ENCODE measurements at regions not wholly inside any gene's neighbourhood (a gene's known extent, or its start where the extent isn't known, plus 50 kb on each side); places are given as distances from the start of the nearest gene placed in this dataset.

GRCh38 chr2:45168711-45169338 lies 159.6 kb upstream of the SIX2 start:
- TF ChIP-seq, protein P1, sequence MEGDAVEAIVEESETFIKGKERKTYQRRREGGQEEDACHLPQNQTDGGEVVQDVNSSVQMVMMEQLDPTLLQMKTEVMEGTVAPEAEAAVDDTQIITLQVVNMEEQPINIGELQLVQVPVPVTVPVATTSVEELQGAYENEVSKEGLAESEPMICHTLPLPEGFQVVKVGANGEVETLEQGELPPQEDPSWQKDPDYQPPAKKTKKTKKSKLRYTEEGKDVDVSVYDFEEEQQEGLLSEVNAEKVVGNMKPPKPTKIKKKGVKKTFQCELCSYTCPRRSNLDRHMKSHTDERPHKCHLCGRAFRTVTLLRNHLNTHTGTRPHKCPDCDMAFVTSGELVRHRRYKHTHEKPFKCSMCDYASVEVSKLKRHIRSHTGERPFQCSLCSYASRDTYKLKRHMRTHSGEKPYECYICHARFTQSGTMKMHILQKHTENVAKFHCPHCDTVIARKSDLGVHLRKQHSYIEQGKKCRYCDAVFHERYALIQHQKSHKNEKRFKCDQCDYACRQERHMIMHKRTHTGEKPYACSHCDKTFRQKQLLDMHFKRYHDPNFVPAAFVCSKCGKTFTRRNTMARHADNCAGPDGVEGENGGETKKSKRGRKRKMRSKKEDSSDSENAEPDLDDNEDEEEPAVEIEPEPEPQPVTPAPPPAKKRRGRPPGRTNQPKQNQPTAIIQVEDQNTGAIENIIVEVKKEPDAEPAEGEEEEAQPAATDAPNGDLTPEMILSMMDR (IDR thresholded peaks at IDR 0.05; ENCODE audit: low read depth, low read length), result no peak
- no peak for TF ChIP-seq EZH2phosphoT487 (IDR thresholded peaks at IDR 0.05; ENCODE audit: low read depth)
